DND-41 (cell line): ENCODE measurements at regions not wholly inside any gene's neighbourhood (a gene's known extent, or its start where the extent isn't known, plus 50 kb on each side); places are given as distances from the start of the nearest gene placed in this dataset.
"Not testable (repeated sequence)": the region's sequence is repeated elsewhere in the genome, so short reads cannot be mapped to it uniquely, and the experiment has no call there.

Source experiments
- ATAC-seq: fragments of 200-7000 bp; cut with Tn5 transposase; 3 replicates; pipeline ENCODE4 v1.9.1; 2021; ENCODE audit warnings: low read depth; ENCODE audit not compliant: insufficient read depth
- DNase-seq: peaks from one replicate; pipeline ENCODE4 v3.0.0-alpha.2; 2020
- H2AFZ ChIP-seq: 2 replicates; pipeline ENCODE4 v1.6.0; 2012; ENCODE audit warnings: low read depth, low read length
- H3K27ac ChIP-seq: 2 replicates; pipeline ENCODE4 v1.5.1; 2012; ENCODE audit warnings: low read length, inconsistent platforms
- H3K27me3 ChIP-seq: fragments of 200-600 bp; sonication (generic); 2 replicates; pipeline ENCODE4 v1.6.0; 2012; ENCODE audit warnings: low read length, mild to moderate bottlenecking, inconsistent platforms; ENCODE audit not compliant: insufficient read depth, poor library complexity
- H3K36me3 ChIP-seq: 2 replicates; pipeline ENCODE4 v1.5.1; 2012; ENCODE audit warnings: low read length, inconsistent platforms; ENCODE audit not compliant: insufficient read depth
- H3K4me1 ChIP-seq: 2 replicates; pipeline ENCODE4 v1.5.1; 2012; ENCODE audit warnings: mild to moderate bottlenecking, low read length; ENCODE audit not compliant: insufficient read depth
- H3K4me2 ChIP-seq: 2 replicates; pipeline ENCODE4 v1.6.0; 2012; ENCODE audit warnings: mild to moderate bottlenecking, moderate library complexity, low read length, inconsistent platforms; ENCODE audit not compliant: insufficient read depth
- H3K4me3 ChIP-seq, 2 experiments: fragments of 200-600 bp in 1 of 2; shearing (Covaris generic) in 1 of 2; 2 replicates each; pipeline ENCODE4 v1.5.1; 2012 to 2016; ENCODE audit warnings: inconsistent platforms in 2 of 2, low read length in 2 of 2, mild to moderate bottlenecking in 2 of 2, low read depth in 1 of 2, moderate library complexity in 1 of 2
- H3K79me2 ChIP-seq: 2 replicates; pipeline ENCODE4 v1.6.0; 2012; ENCODE audit warnings: low read length, inconsistent platforms; ENCODE audit not compliant: insufficient read depth
- H3K9ac ChIP-seq: 2 replicates; pipeline ENCODE4 v1.6.0; 2012; ENCODE audit warnings: low read depth, mild to moderate bottlenecking, inconsistent platforms, low read length, moderate library complexity
- H3K9me3 ChIP-seq: 2 replicates; pipeline ENCODE4 v1.5.1; 2012; ENCODE audit warnings: low read length, moderate library complexity, mild to moderate bottlenecking, inconsistent platforms; ENCODE audit not compliant: insufficient read depth, severe bottlenecking
- H4K20me1 ChIP-seq: 2 replicates; pipeline ENCODE4 v1.6.0; 2012; ENCODE audit warnings: low read length; ENCODE audit not compliant: insufficient read depth
- TF ChIP-seq, protein P1 (sequence below): IDR thresholded peaks from 2 replicates; pipeline ENCODE4 v1.5.1; 2012; ENCODE audit warnings: borderline replicate concordance, low read length, moderate library complexity, mild to moderate bottlenecking; ENCODE audit not compliant: poor library complexity, severe bottlenecking; ENCODE audit errors: extremely low read depth

DNA sequence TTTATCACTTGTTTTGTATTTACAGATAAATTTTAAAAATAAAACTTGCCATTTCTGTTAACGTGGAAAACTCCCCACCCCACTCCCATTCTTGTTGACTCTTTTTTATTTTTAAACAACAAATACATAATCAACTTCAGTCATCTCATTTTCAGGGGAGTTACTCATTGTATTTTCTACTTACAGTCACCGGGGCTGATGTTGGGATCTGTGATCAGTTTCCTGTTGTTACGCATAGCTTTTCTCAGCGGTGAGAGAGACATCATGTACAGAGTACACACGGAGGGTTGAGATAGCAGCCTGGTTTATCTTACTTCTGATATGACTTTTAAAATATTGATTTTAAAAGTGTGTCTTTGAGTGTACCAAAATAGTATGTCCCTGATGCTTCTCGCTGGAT, 248.0 kb upstream of the PLGLB2 start:
- H3K4me1 ChIP-seq = peaks cover 22% of the 10 kb centered on the region
- H3K4me3 ChIP-seq, H3K27me3 ChIP-seq, H3K9ac ChIP-seq, DNase-seq, H3K4me2 ChIP-seq, H4K20me1 ChIP-seq, H2AFZ ChIP-seq, H3K36me3 ChIP-seq, H3K9me3 ChIP-seq: not testable (repeated sequence)
- peak; percentile 64 for ATAC-seq
- peak overlapping the region; percentile 36; the same call in 1 of the 2 replicates for H3K27ac ChIP-seq
- H3K79me2 ChIP-seq = peaks cover 17% of the 10 kb centered on the region; the same call in 1 of the 2 replicates

DNA sequence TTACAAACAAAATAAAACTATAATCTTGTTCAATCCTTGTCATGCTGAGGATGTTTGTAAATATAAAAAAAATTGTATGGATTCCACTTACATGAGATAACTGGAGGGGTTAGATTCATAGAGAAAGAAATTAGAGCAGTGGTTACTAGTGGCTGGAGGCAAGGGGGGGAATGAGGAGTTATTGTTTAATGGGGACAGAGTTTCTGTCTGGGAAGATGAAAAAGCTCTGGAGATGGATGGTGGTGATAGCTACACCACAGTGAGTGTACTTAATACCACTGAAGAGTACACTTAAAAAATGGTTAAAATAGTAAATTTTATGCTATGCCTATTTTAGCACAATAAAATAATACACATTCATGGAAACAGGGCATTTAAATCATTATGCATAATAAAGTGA, 247.5 kb upstream of the PLGLB2 start:
- Histone ChIP-seq H3K4me1 (peaks cover 22% of the 10 kb centered on the region), H3K79me2 (peaks cover 17% of the 10 kb centered on the region; the same call in 1 of the 2 replicates)
- not testable (repeated sequence) for H3K4me3 ChIP-seq, H3K9me3 ChIP-seq, ATAC-seq, H3K27me3 ChIP-seq, H3K9ac ChIP-seq, H4K20me1 ChIP-seq, H3K27ac ChIP-seq, H2AFZ ChIP-seq, DNase-seq, H3K4me2 ChIP-seq, H3K36me3 ChIP-seq

DNA sequence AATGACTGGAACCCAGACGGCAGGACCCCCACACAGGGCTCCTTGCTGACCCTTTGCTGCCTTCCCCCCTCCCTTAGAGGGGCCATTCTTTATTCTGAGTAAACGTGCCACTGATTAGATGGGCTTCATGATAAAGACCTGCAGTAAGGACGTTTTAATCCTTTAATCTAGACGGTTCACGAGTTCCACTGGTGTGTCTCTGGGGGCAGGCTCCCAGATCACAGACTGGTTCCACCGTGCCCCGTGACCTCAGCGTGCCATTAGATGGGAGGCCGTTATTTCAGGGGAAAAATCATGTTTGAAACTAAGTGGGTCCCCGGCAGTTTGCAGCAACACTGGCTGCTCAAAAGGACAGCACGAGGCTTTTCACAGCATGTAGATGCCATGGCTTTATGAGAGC, 246.9 kb upstream of the PLGLB2 start:
- not testable (repeated sequence) for H3K36me3 ChIP-seq, ATAC-seq, H3K27me3 ChIP-seq, H4K20me1 ChIP-seq, H3K9ac ChIP-seq, H3K9me3 ChIP-seq, H3K4me3 ChIP-seq, H2AFZ ChIP-seq, H3K27ac ChIP-seq, H3K4me2 ChIP-seq
- peak; percentile 21 for DNase-seq
- Histone ChIP-seq H3K79me2 (peaks cover 17% of the 10 kb centered on the region; the same call in 1 of the 2 replicates), H3K4me1 (peaks cover 20% of the 10 kb centered on the region)

DNA sequence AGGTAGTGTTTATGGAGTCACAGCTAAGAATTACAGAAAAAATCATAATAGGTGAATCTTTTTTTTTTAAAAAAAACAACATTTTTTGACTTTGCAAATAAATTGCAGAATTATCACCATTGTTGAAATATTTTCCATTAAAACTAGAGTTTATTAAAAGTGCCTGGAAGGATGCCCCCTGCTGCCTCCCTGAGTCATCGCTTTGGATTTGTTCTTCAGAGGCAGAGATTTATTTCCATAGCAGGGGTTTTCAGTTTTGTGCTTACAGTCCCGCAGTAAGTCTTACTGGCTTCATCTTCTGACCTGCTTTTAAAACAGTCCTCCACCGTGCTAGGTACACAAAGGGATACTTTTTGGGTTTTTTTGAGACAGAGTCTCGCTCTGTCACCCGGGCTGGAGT, 244.9 kb upstream of the PLGLB2 start:
- H3K36me3 ChIP-seq, H4K20me1 ChIP-seq, H3K4me3 ChIP-seq, H3K27ac ChIP-seq, H3K27me3 ChIP-seq, H3K9me3 ChIP-seq, H2AFZ ChIP-seq, H3K4me2 ChIP-seq, H3K9ac ChIP-seq, DNase-seq, ATAC-seq: not testable (repeated sequence)
- H3K4me1 ChIP-seq = peaks cover 20% of the 10 kb centered on the region
- peaks cover 15% of the 10 kb centered on the region; the same call in 1 of the 2 replicates for H3K79me2 ChIP-seq
- TF ChIP-seq, protein P1, sequence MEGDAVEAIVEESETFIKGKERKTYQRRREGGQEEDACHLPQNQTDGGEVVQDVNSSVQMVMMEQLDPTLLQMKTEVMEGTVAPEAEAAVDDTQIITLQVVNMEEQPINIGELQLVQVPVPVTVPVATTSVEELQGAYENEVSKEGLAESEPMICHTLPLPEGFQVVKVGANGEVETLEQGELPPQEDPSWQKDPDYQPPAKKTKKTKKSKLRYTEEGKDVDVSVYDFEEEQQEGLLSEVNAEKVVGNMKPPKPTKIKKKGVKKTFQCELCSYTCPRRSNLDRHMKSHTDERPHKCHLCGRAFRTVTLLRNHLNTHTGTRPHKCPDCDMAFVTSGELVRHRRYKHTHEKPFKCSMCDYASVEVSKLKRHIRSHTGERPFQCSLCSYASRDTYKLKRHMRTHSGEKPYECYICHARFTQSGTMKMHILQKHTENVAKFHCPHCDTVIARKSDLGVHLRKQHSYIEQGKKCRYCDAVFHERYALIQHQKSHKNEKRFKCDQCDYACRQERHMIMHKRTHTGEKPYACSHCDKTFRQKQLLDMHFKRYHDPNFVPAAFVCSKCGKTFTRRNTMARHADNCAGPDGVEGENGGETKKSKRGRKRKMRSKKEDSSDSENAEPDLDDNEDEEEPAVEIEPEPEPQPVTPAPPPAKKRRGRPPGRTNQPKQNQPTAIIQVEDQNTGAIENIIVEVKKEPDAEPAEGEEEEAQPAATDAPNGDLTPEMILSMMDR = peak; percentile 8

DNA sequence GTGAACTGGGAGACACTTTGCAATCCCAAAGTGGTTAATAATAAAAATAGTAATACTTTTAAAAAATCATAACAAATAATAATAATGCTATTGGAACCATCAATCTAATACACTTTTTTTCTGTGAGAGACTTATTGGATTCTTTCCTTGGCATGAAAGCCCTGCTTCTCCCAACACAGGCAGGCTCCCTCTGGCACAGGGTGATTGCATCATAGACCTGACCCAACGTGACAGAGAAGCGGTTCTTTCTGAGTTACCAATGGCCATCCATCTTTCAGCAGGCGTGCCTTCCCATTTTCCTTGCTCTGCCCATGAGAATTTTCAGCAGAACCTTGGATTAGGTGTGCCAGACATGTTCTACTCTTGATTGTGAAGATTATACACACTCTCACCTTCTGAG, 242.6 kb upstream of the PLGLB2 start:
- H3K79me2 ChIP-seq = peaks cover 14% of the 10 kb centered on the region
- H3K9me3 ChIP-seq, H4K20me1 ChIP-seq, H2AFZ ChIP-seq, DNase-seq, H3K27ac ChIP-seq, H3K4me3 ChIP-seq, H3K9ac ChIP-seq, H3K36me3 ChIP-seq, ATAC-seq, H3K27me3 ChIP-seq, H3K4me2 ChIP-seq: not testable (repeated sequence)
- peaks cover 25% of the 10 kb centered on the region for H3K4me1 ChIP-seq

DNA sequence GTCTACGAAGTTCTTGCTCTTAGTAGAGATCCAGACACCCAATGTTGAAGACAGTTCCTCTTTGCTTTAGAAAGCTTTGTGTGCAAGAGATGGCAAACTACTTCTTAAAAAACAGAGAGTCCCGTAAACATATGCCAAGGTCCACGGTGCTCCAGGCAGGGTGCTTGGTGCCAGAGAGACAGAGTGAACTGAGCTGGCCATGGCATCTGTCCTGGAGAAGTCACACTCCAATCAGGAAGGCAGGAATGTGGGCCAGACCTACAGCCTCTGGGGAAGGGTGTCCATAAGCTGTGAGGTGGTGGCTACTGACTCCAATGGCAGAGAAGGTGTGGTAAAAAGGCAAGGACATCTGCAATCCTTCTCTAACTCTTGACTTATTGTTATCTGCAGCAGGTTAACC, 242.0 kb upstream of the PLGLB2 start:
- not testable (repeated sequence) for H4K20me1 ChIP-seq, H3K36me3 ChIP-seq, H3K27ac ChIP-seq, H3K9ac ChIP-seq, DNase-seq, H3K27me3 ChIP-seq, H3K9me3 ChIP-seq, H2AFZ ChIP-seq, H3K79me2 ChIP-seq, ATAC-seq, H3K4me2 ChIP-seq, H3K4me3 ChIP-seq
- peaks cover 25% of the 10 kb centered on the region for H3K4me1 ChIP-seq

DNA sequence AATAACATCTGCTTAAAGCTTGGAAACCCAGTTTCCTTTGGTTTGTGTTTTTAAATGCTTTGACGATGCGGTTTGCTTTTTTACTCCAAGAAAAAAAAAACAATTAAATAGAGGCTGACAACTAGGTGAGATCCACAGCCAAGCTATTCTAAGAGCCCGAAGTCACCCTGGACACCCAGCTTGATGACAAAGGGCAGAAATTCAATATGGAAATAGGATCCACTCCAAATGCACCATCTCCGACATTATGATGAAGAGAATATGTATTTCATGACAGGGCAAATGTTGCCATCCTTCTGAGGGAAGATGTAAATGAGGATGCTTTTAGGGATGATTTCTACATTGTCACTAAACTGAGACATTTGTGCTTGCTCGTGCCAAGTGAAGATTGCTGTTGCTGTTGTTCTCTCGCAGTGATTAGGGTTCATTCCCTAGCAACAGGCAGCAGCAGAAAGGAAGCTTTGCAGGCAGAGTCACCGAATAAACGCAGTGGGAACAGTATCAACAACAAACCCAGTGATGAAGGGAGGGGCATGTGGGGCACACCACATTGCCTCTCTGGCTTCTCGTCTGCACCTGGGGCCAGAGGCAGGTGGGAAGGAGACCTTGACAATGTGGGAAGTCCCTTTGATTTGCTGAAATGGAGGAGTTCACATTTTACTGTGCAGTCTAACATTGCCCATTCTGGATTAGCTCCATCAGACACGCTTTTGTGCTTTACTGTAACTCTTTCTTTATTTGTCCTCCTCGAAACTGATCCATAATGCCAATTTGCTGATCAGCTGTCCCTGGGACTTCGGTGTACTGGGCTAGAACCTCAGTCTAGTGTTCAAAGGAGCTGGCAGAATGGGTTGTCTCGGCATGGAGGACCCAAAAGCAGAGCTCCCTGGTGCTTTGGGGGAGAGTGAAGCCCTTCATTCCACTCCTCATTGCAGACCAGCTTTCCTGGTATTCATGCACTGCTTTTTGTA, 240.2 kb upstream of the PLGLB2 start:
- not testable (repeated sequence) for DNase-seq, H3K9me3 ChIP-seq, H3K9ac ChIP-seq, H3K79me2 ChIP-seq, H3K36me3 ChIP-seq, H3K4me3 ChIP-seq, H4K20me1 ChIP-seq, H3K27me3 ChIP-seq, H2AFZ ChIP-seq
- Histone ChIP-seq H3K4me1 (peaks cover 25% of the 10 kb centered on the region), H3K27ac (peak overlapping the region; percentile 69), H3K4me2 (peak overlapping the region; percentile 45; the same call in 1 of the 2 replicates)
- peak; percentile 62 for ATAC-seq
